ENCODE measurements at regions not wholly inside any gene's neighbourhood (a gene's known extent, or its start where the extent isn't known, plus 50 kb on each side); places are given as distances from the start of the nearest gene placed in this dataset.
"Not testable (repeated sequence)": the region's sequence is repeated elsewhere in the genome, so short reads cannot be mapped to it uniquely, and the experiment has no call there.

DNA sequence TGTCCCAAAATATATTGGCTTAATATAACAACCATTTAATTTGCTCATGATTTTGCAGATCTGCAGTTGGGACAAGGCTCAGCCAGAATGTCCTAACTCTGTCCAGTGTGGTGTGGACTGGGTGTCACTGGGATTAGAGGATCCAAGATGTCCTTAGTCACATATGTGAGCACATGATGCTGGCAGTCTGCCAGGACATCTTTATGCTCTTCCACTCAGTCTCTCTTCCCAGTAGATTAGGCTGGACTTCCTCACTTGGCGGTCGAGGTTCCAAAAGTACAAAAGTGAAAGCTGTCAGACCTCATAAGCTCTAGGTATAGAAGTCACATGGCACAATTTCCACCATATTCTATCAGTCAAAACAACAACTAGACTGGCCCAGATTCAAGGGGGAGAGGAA is 167.9 kb upstream of the NTF3 start:
- Mint-ChIP-seq H3K4me1 (no peaks in the 10 kb centered on the region), H3K36me3 (ENCODE audit: low read depth) (no peaks in the 10 kb centered on the region), H3K27ac (no peak overlapping the region), H3K27me3 (peaks cover 3% of the 10 kb centered on the region), H3K4me3 (no peak overlapping the region), H3K9me3 (peaks cover 4% of the 10 kb centered on the region)
- DNase-seq = no peak
- ATAC-seq = no peak

GRCh38 chr12:5267603-5268423 is 164.1 kb upstream of the NTF3 start:
- H3K27ac Mint-ChIP-seq = no peak overlapping the region
- H3K4me1 Mint-ChIP-seq = no peaks in the 10 kb centered on the region
- peaks cover 4% of the 10 kb centered on the region for H3K9me3 Mint-ChIP-seq
- no peaks in the 10 kb centered on the region for H3K36me3 Mint-ChIP-seq (ENCODE audit: low read depth)
- peaks cover 3% of the 10 kb centered on the region for H3K27me3 Mint-ChIP-seq
- ATAC-seq (no peak), DNase-seq (no peak)
- H3K4me3 Mint-ChIP-seq = no peak overlapping the region

- DNase-seq = no peak
- Mint-ChIP-seq H3K27ac (no peak overlapping the region), H3K36me3 (ENCODE audit: low read depth) (no peaks in the 10 kb centered on the region), H3K27me3 (peaks cover 3% of the 10 kb centered on the region), H3K4me1 (no peaks in the 10 kb centered on the region), H3K9me3 (peaks cover 4% of the 10 kb centered on the region), H3K4me3 (no peak overlapping the region)
- ATAC-seq = no peak
Measured at GRCh38 chr12:5268424-5269210, 163.3 kb upstream of the NTF3 start.

DNA sequence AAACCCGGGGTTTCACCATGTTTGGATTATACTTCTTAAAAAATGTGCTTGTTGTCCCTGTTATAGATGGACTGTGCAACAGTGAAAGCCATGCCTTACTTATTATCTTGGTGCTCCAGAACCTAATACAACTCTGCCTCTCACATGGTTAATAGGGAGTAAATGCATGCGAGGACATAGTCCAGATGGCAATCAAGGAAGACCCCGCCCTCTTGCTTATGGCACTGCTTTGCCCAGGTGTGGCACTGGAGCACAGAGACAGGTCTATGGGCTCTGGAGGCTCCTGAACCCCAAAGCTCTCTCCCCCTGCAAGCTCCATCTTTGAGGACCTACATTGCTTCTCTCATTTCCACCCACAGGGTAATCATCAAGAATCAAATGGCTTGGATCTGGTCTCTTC is 162.1 kb upstream of the NTF3 start:
- Mint-ChIP-seq H3K4me3 (no peak overlapping the region), H3K27me3 (peaks cover 3% of the 10 kb centered on the region), H3K4me1 (no peaks in the 10 kb centered on the region), H3K27ac (no peak overlapping the region), H3K9me3 (peaks cover 4% of the 10 kb centered on the region), H3K36me3 (ENCODE audit: low read depth) (no peaks in the 10 kb centered on the region)
- no peak for ATAC-seq
- no peak for DNase-seq

DNA sequence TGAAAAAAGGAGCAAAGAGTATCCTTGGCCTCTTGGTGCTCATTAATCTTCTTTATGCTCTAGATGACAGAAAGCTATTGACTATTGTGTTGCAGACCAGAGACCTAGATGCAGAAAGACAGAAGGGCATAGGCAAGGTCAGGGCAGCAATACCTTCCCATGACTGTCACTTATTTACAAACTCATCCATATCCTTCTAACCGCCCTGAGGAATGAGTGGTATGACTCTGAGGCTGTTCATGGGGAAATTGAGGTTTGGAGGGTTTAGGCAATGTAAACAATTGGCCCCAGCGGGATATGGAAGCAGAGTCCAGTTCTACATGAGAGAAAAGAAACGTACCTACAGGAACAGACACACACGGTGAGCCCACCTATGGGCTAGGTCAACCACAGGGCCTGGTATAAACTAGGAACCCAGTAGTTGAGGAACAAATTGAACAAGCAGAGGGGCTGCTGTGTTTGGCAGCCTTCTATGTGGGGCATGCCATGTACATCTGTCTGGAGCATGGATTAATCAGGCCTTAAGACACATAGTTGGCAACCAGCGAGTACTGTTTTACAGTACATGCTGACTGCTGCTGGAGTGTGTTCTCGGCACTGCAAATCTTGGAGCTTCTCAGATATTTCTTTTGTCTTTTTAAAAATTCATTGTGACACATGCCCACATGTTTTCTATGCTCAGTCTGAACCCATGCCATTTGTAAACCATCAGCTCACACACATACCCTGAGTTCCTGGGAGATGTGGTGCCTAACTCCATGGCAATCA is 159.7 kb upstream of the NTF3 start:
- Mint-ChIP-seq H3K36me3 (ENCODE audit: low read depth) (no peaks in the 10 kb centered on the region), H3K27ac (no peak overlapping the region), H3K4me1 (no peaks in the 10 kb centered on the region), H3K4me3 (no peak overlapping the region), H3K27me3 (no peaks in the 10 kb centered on the region), H3K9me3 (no peaks in the 10 kb centered on the region)
- DNase-seq (no peak), ATAC-seq (no peak)

DNA sequence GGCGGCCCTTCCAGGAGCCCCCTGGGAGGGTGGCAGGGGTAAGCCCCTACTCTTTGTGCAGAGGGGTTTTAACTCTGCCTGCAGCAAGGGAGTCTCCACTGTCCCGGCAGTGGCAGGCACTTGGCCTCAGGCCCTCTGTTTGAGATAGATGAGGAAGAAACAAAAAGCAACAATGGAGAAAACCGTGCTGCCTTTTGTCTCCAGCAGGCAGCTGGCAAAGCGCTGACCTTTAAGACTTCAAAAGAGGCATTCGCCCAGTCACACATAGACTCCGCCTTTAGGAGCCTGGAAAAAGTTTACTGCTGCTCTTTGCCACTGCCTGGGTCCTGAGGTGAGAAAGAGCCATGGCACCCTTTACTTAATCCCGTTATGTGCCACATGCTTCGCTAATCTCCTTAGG is 158.2 kb upstream of the NTF3 start:
- H3K4me3 Mint-ChIP-seq = no peak overlapping the region
- no peaks in the 10 kb centered on the region for H3K4me1 Mint-ChIP-seq
- ATAC-seq (no peak), DNase-seq (no peak)
- no peaks in the 10 kb centered on the region for H3K36me3 Mint-ChIP-seq (ENCODE audit: low read depth)
- no peaks in the 10 kb centered on the region for H3K9me3 Mint-ChIP-seq
- H3K27ac Mint-ChIP-seq = no peak overlapping the region
- H3K27me3 Mint-ChIP-seq = no peaks in the 10 kb centered on the region

DNA sequence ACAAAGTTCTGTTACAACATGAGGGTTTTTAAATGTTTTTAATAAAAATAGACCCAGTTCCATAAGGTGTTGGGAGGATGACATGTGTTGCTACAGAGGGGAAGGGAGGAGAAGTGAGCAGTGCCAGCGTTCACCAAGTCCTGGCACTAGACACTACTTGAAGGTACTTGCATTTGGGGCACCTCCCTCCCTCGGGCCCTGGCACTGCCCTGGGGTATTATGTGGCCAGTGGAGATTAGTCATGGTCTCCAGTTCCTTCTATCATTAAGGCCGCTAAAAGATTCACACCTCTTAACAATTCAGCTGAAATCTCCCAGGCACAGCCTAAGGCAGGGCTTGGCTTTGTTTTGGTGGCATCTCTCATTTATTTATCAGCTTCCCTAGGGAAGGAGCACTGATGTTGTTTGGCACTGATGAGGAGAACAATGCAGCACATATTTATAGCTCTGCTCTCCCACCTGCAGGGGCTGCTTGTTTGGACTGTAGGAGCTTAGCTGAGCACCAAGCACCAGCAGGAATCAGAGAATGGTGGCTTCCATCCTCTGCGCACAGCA is 155.5 kb upstream of the NTF3 start:
- Mint-ChIP-seq H3K9me3 (no peaks in the 10 kb centered on the region), H3K4me1 (no peaks in the 10 kb centered on the region), H3K27me3 (no peaks in the 10 kb centered on the region), H3K4me3 (no peak overlapping the region), H3K27ac (no peak overlapping the region), H3K36me3 (ENCODE audit: low read depth) (no peaks in the 10 kb centered on the region)
- ATAC-seq (no peak), DNase-seq (no peak)

DNA sequence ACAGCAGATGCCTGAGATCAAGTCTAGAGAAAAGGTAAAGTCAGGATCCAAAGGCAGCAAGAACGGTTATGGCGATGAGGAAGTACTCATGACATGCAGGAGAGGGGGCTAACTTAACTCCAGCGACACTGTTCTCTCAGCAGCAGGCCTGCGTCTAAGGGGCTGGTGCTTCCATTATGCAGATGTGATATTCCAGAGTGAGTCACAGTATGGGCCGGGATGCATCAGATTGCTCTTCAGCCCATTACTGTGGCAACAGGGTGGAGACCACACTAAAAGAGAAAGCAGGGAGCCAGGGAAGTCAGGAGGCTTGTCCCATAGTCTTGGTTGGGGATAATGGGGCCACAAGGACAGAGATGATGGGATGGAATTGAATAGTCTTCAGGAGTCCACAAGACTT is 151.8 kb upstream of the NTF3 start:
- Mint-ChIP-seq H3K4me1 (no peaks in the 10 kb centered on the region), H3K9me3 (no peaks in the 10 kb centered on the region), H3K4me3 (no peak overlapping the region), H3K27ac (no peak overlapping the region), H3K36me3 (ENCODE audit: low read depth) (no peaks in the 10 kb centered on the region), H3K27me3 (no peaks in the 10 kb centered on the region)
- ATAC-seq = no peak
- no peak for DNase-seq

GRCh38 chr12:5290368-5290767 is 141.5 kb upstream of the NTF3 start:
- not testable (repeated sequence) for H3K36me3 Mint-ChIP-seq (ENCODE audit: low read depth); ATAC-seq; H3K9me3 Mint-ChIP-seq; H3K4me3 Mint-ChIP-seq; H3K4me1 Mint-ChIP-seq; DNase-seq; H3K27ac Mint-ChIP-seq; H3K27me3 Mint-ChIP-seq

- H3K27ac Mint-ChIP-seq = no peak overlapping the region
- H3K4me3 Mint-ChIP-seq = no peak overlapping the region
- H3K27me3 Mint-ChIP-seq = peaks cover 2% of the 10 kb centered on the region
- H3K4me1 Mint-ChIP-seq = no peaks in the 10 kb centered on the region
- DNase-seq = no peak
- ATAC-seq = no peak
- no peaks in the 10 kb centered on the region for H3K36me3 Mint-ChIP-seq (ENCODE audit: low read depth)
- H3K9me3 Mint-ChIP-seq = no peaks in the 10 kb centered on the region
Measured at GRCh38 chr12:5292651-5293050, 139.3 kb upstream of the NTF3 start.

DNA sequence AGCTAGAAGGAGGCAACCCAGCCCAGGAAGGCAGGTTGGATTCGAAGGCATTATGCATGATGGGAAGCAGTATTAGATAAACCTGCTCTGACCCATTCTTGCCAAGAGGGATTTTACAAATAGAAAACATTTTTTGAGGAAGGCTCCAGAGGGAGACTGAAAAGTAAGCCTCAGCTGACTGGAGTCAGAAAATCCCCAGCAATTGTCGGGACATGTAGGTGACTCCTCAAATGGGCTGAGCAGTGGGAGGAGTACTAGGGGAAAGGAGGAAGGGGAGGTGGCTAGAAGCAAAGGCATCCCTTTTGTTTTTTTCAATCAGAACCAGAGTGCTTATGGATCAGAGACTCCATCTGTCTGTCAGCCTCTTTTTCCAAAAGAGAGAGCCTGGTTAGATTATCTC is 138.1 kb upstream of the NTF3 start:
- ATAC-seq (no peak), DNase-seq (no peak)
- Mint-ChIP-seq H3K27ac (no peak overlapping the region), H3K9me3 (no peaks in the 10 kb centered on the region), H3K27me3 (peaks cover 2% of the 10 kb centered on the region), H3K36me3 (ENCODE audit: low read depth) (no peaks in the 10 kb centered on the region), H3K4me1 (no peaks in the 10 kb centered on the region), H3K4me3 (no peak overlapping the region)

DNA sequence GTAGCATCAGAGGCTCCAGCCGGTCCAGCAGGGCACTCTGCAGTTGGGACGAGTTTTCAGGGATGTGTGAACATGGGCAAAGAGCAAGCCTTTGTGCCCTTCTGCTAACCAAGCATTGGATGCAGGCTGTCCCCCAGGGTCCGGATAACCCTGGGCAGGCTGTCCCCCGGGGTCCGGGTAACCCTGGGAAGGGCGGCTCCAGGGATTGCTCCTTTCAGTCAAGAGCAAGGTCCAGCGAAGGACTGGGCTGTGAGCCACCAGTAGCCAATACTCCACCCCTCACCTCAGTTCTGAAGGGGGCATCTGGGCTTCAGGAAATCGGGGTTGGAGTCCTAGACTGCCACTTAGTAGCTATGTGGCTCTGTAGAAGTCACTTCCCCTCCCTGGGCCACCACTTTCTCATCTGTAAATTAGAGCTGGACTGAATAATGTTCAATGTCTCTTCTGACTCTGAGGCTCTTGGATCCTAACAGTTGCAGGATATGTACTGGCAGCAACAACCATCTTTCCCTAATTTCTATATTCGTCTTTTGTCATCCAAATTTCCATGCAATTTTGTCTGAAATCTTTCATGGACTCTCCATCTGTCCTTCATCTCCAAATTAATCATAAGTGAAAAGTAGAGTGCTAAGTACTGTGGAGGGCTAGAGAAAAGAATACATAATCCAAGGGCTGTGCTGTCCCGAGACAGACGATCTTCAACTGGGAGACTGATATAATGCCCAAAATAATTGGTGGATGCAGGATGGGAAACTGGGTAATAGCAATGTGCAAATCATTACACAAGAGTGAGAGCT is 137.4 kb upstream of the NTF3 start:
- DNase-seq = no peak
- ATAC-seq = no peak
- Mint-ChIP-seq H3K27me3 (peaks cover 2% of the 10 kb centered on the region), H3K9me3 (no peaks in the 10 kb centered on the region), H3K36me3 (ENCODE audit: low read depth) (no peaks in the 10 kb centered on the region), H3K4me3 (no peak overlapping the region), H3K4me1 (no peaks in the 10 kb centered on the region), H3K27ac (no peak overlapping the region)

- no peaks in the 10 kb centered on the region for H3K36me3 Mint-ChIP-seq (ENCODE audit: low read depth)
- DNase-seq = no peak
- no peaks in the 10 kb centered on the region for H3K4me1 Mint-ChIP-seq
- H3K27ac Mint-ChIP-seq = no peak overlapping the region
- no peaks in the 10 kb centered on the region for H3K9me3 Mint-ChIP-seq
- H3K27me3 Mint-ChIP-seq = peaks cover 2% of the 10 kb centered on the region
- no peak overlapping the region for H3K4me3 Mint-ChIP-seq
- ATAC-seq = no peak
Measured at GRCh38 chr12:5295151-5295550, 136.8 kb upstream of the NTF3 start.

DNA sequence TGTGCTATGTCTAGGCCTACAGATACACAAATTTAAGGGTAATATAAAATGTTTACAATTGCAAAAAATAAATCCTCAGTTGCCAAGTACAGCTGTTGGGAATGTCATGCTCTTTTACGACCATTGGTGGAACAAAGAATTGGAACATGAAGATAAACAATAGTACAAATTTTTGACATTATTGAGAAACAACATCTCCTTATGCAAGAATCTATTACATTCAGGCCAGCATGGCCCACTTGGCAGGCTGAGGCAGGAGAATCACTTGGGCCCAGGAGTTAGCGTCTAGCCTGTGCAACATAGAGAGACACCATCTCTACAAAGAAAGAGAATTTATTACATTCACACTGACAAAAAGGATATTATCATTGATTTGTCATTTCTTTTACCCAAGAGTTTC is 135.9 kb upstream of the NTF3 start:
- no peaks in the 10 kb centered on the region for H3K4me1 Mint-ChIP-seq
- H3K27ac Mint-ChIP-seq = no peak overlapping the region
- H3K9me3 Mint-ChIP-seq = no peaks in the 10 kb centered on the region
- H3K4me3 Mint-ChIP-seq = no peak overlapping the region
- no peaks in the 10 kb centered on the region for H3K36me3 Mint-ChIP-seq (ENCODE audit: low read depth)
- no peak for ATAC-seq
- no peak for DNase-seq
- peaks cover 2% of the 10 kb centered on the region for H3K27me3 Mint-ChIP-seq
